DMS 273 (cell line): ENCODE measurements at regions not wholly inside any gene's neighbourhood (a gene's known extent, or its start where the extent isn't known, plus 50 kb on each side); places are given as distances from the start of the nearest gene placed in this dataset.
"Not testable (repeated sequence)": the region's sequence is repeated elsewhere in the genome, so short reads cannot be mapped to it uniquely, and the experiment has no call there.

Experiments used
- DNase-seq: peaks from one replicate; lab custom pipeline; 2025; ENCODE audit not compliant: unreplicated experiment; lab: John Stamatoyannopoulos, UW

- no peak for DNase-seq
Observed at GRCh38 chr21:34271189-34271851, 92.5 kb upstream of the KCNE2 start.

GRCh38 chr21:34272321-34272720, 91.5 kb upstream of the KCNE2 start:
- no peak for DNase-seq

DNA sequence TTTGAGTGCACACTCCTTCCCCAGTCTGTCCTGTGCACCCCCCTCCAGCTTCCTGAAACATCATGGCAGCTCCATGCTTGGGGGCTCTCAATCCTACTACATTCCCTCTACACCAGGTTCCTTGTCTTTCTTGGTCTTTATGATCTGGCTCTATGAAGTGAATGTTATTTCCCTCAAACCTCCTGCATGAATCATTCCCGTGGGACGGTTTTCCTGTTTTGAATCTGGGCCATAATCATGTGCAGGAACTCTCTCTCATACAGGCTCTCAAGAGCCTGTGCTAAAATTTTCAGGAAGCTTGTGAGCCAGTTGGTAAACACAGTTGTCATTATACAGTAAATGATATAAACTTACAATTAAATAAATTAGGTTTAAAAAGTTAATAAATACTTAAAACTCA, 89.8 kb upstream of the KCNE2 start:
- DNase-seq, result no peak

DNA sequence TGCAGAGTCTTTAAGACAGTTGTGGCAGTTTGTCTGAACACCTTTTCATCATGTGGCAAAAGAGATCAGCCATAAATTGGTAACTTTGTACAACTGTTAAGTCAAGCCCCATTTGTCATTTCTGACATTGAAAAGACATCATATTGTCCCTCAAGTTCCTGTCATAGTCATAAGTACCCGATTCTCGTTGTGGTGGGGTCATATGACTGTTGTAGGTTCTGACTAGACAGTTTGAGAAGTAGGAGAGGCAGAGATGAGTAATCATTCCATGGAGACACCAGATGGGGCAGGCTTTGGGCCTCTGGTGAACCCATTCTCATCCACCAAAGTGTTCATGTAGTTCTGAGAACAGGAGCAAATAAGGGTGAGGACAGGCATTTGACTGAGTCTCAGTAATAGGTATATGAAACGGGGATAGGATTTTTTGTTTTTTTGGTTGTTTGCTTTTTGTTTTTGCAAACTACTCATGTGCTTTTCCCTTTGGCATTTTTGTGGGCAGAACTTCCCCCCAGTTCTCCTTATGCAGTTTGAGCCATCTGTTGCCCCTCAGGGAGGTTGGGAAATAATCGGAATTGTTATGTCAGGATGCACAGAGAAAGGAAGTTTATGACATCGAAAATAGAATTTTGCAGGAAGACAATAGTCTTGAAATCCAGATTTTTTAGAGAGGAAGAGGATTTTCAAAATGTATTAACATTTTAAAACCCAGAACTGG, 86.9 kb upstream of the KCNE2 start:
- DNase-seq, result peak; percentile 60

DNA sequence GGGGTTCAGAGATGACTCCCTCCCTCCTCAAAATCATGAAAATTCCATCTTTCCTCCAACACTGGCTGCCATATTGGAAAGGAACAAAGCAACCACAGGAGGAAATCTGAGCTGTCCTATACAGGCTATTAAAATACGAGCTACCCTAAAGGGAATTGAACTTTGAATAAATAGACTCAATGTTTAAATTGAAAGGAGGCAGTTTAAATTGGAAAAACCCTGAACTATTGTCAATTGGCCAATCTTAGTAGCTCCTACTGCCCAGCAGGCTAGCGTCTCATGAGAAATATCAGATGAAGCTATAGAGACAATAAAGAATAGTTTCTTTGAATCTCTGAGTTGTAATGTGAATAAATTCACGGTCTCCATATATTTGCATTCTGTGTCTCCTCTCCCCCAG, 85.4 kb upstream of the KCNE2 start:
- no peak for DNase-seq

- no peak for DNase-seq
Observed at GRCh38 chr21:34279285-34279684, 84.5 kb upstream of the KCNE2 start.

DNA sequence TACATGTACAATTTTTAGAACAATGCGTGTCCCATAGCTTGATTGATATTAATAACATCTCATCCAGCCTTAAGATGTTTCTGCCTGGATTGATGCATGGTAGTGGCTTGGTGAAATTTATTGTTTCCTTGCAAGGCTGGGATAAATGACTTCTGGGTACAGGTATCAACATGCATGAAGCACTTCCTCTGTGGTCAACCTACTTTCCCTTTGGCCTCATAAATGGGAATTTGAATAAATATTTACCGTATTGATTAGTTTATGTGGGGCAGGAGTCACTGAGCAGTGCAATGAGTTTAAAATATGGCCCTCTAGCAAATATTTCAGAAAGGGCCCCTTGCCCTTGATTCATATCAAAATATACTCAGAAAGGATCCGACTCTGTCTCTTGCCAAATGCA, 83.9 kb upstream of the KCNE2 start:
- DNase-seq, result no peak

GRCh38 chr21:34280389-34280795, 83.4 kb upstream of the KCNE2 start:
- DNase-seq, result peak; percentile 29

GRCh38 chr21:34280959-34281358, 82.8 kb upstream of the KCNE2 start:
- DNase-seq, result no peak

DNA sequence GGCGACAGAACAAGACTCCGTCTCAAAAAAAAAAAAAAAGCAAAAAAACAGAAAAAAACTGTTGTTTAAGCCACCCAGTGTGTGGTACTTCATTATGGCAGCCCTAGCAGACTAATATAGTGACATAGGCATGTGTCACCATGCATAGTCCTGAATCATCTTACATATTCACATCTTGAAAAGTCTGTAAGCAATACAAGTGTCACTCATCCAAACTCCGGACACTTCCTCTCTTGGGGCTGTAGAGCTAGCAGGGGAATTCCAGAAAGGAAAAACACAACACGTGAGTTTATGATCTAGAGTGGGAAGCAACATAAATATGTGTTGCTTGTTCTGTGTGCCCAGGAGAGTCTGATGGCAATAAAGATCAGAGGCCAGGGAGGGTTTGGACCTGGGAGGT, 81.6 kb upstream of the KCNE2 start:
- DNase-seq, result no peak

DNA sequence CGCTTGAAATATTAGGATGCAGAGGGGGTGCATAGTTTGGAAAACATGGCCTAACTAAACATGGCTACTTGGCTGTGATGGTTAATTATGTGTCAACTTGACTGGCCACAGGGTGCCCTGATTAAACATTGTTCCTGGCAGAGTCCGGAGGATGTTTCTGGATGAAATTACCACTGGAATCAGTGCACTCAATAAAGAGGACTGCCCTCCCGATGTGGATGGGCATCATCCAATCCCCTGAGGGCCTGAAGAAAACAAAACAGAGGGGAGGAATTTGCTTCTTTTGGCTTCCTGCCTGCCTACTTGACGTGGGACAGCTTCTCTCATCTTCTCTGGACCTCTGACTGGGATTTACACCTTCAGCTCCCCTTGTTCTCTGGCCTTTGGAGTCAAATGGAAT, 79.1 kb upstream of the KCNE2 start:
- DNase-seq, result no peak

GRCh38 chr21:34288042-34288441, 75.8 kb upstream of the KCNE2 start:
- DNase-seq, result not testable (repeated sequence)

GRCh38 chr21:34289856-34290255, 74.0 kb upstream of the KCNE2 start:
- DNase-seq, result peak; percentile 93

DNA sequence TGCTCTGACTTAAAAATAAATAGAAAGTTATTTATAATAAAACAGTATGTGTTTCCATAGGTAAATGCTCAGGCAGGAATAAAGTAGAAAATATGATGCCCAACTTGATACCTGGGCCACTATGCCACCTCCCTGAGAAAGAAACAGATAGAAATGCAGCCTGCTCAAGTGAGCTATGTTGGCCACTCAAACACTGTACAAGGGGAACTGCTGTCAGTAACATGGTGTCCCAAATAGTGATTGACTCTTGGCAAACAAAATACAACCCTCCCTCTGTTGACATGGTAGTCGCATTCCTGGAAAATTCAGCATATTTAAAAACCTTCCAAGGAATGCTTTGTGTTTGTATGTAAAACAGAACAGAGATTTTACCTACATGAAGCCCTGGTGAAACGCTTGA, 66.9 kb upstream of the KCNE2 start:
- DNase-seq, result no peak

DNA sequence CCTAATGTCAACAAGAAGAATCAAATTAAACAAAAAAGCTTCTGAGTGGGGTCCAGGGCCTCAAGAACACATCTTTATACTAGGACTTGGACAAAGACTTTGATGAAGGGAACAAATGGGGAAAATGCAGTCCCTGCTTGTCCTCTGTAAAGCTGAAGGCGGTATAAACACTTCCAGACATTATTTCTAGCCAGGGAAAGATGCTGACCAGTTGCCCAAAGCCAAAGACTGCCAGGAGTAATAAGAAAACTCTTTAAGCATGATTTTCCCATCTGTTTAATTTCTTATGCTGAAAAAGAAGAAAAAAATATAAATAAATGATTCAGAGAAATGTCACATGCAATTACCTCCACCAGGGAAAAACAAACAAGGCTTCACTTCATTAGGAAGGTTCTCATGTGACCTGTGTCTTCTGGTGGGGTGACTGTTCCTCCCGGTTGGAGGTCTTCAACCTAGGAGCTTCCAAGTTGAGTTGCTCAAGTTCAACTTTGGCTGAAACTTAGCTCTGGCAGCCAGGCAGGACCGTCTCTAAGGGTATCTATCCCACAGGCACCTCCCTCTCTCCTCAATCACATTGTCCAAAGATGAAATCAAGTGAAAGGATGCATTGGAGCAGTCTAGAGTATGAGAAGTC, 65.2 kb upstream of the KCNE2 start:
- no peak for DNase-seq

DNA sequence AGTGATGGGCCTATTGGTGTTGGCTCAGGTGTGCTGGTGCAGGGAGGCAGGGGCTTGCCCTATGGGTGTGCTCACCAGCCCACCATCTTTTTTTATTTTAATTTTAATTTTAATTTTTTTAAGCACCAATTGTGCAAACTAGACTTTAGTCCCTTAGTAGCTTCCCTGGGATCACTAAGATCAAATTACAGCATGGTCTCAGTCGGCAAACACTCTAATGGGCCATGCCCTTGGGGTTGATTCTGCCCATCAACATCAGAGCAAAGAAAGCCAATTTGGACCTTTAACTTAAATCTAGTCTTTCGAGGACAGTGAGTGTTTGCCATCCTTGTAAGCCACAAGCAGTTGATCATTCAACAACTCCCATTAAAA, 64.7 kb upstream of the KCNE2 start:
- no peak for DNase-seq

DNA sequence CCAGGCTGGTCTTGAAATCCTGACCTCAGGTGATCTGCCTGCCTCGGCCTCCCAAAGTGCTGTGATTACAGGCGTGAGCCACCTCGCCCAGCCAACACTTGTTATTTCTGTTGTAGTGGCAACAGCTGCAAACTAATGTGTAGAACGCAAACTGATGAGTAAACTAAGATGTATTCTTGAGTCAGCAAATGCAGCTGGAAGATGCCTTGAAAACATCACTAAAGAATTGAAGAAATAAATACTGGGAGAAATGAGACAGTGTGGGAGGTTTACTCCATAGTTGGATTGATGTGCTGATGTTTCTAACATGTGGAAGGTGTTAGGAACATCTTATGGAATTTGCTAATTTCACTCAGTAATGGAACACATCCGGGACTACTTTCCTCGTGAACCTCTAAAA, 61.3 kb upstream of the KCNE2 start:
- no peak for DNase-seq

GRCh38 chr21:34305605-34306604, 57.9 kb upstream of the KCNE2 start:
- DNase-seq, result no peak

DNA sequence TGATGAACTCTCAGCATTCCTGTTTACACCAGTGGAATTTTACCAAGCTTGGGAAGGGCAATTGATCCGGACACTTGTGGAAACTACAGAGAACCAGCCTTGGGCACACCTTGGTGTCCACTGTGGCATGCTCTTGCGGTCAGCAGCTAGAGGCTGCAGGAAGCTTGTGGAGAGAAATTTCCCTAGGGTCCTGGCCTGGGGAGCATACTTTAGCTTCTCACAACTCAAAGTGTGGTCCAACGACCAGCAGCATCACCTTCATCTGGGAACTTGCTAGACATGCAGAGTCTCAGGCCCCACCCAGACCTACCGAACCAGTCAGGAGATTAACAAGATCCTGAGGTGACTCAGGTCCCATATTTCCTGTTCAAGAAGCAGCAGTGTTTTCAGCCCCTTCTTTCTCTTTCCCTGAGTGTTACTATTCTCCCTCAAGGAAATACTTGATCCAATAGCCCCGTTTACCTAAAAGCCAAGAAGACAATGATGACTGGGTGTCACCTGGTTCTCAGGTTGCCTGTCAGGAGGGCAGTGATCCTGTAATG, 55.7 kb upstream of the KCNE2 start:
- no peak for DNase-seq

DNA sequence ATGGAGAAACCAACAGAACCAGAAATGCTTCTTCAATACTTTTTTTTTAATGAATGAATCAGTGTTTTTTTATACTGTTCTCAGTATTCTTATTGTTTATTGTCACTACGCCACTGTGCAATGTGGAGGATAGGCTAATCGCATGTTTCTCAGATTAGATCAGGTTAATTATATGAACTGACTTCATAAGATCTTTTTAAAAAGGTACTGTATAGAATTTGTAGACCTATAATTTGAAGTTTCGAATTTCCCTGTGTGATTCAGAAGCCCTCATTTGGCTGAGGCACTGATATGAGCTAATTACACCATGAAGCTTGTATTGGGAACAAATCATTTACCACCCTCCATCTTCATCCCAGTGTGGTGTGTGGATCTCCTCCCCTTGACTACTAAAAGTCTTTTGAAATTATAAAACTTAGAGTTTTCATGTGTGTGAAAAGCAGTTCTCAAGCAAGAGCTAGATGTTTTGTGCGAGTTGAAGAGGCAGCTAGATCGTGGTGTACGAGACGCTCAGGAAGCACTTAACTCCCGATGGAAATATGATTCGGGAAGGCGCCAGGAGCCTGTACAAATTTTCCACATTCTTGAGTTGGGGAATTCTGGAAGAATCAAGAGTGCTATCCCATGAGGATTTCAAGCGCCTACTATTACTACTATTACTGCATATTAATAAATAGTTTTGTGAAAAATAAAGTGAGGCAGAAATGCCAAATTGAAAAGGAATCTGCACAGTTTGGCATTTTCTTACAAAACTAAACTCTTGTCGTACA, 52.1 kb upstream of the KCNE2 start:
- no peak for DNase-seq
